CD4-positive, alpha-beta T cell (primary cell): ENCODE measurements at regions not wholly inside any gene's neighbourhood (a gene's known extent, or its start where the extent isn't known, plus 50 kb on each side); places are given as distances from the start of the nearest gene placed in this dataset.

ENCODE experiments used
- ATAC-seq: fragments of 200-7000 bp; cut with Tn5 transposase; one replicate; pipeline ENCODE4 v1.10.0; 2022; ENCODE audit warnings: mild to moderate bottlenecking; ENCODE audit not compliant: poor library complexity
- CTCF ChIA-PET: fragments of 350-600 bp; sonication (Branson Sonifier 250); formaldehyde crosslinking; loops from one replicate; lab custom pipeline; 2021; ENCODE audit warnings: antibody characterized with exemption, inconsistent platforms; lab: Charles Lee
- POLR2A ChIA-PET: fragments of 350-600 bp; sonication (Branson Sonifier 250); formaldehyde crosslinking; loops from one replicate; lab custom pipeline; 2021; ENCODE audit warnings: antibody characterized with exemption, inconsistent platforms; lab: Charles Lee
- DNase-seq, 14 experiments: peaks; one replicate each; pipeline ENCODE4 v3.0.0-alpha.2; 2013 to 2020; ENCODE audit warnings: mixed read lengths in 2 of 14
- H3K27ac ChIP-seq, 2 donors: one replicate each; pipeline versions ENCODE4 v1.5.1 to v1.7.0; 2013; ENCODE audit warnings: low read length in 2 of 2, low read depth in 1 of 2, mild to moderate bottlenecking in 1 of 2
- H3K27me3 ChIP-seq, 2 experiments: 1 replicate in 1 of 2; 2 replicates in 1 of 2; pipeline versions ENCODE4 v1.6.1 to v1.7.0; 2013; ENCODE audit warnings: low read length in 2 of 2, control low read depth in 1 of 2, mild to moderate bottlenecking in 1 of 2, moderate library complexity in 1 of 2; ENCODE audit not compliant: insufficient read depth in 2 of 2, control insufficient read depth in 1 of 2
- H3K36me3 ChIP-seq: one replicate; pipeline ENCODE4 v1.6.1; 2013; ENCODE audit warnings: low read length, control low read depth; ENCODE audit not compliant: insufficient read depth
- H3K4me1 ChIP-seq: one replicate; pipeline ENCODE4 v1.6.1; 2013; ENCODE audit warnings: low read length, control low read depth; ENCODE audit not compliant: insufficient read depth
- H3K4me3 ChIP-seq: one replicate; pipeline ENCODE4 v1.5.1; 2013; ENCODE audit warnings: mild to moderate bottlenecking, low read length, moderate library complexity
- H3K9me3 ChIP-seq, 2 experiments: 1 replicate in 1 of 2; 2 replicates in 1 of 2; pipeline versions ENCODE4 v1.6.1 to v1.7.0; 2013; ENCODE audit warnings: low read length in 2 of 2, mild to moderate bottlenecking in 2 of 2, control low read depth in 1 of 2, moderate library complexity in 1 of 2; ENCODE audit not compliant: control insufficient read depth in 1 of 2, insufficient read depth in 1 of 2
- H3K27ac Mint-ChIP-seq: one replicate; pipeline ENCODE4 v1.8.0; 2020; ENCODE audit warnings: mixed read lengths
- H3K27me3 Mint-ChIP-seq: one replicate; pipeline ENCODE4 v1.8.0; 2021; ENCODE audit warnings: mixed read lengths
- H3K36me3 Mint-ChIP-seq: one replicate; pipeline ENCODE4 v1.8.0; 2021; ENCODE audit warnings: low read depth, mixed read lengths
- H3K4me1 Mint-ChIP-seq: one replicate; pipeline ENCODE4 v1.8.0; 2021; ENCODE audit warnings: low read depth, mixed read lengths
- H3K4me3 Mint-ChIP-seq: one replicate; pipeline ENCODE4 v1.8.0; 2020; ENCODE audit warnings: mild to moderate bottlenecking, mixed read lengths
- H3K9me3 Mint-ChIP-seq: one replicate; pipeline ENCODE4 v1.8.0; 2020; ENCODE audit warnings: mixed read lengths
- CTCF ChIP-seq: fragments of 200-600 bp; IDR thresholded peaks from one replicate; pipeline ENCODE4 v1.8.0; 2022; ENCODE audit warnings: antibody characterized with exemption, mild to moderate bottlenecking
- intact Hi-C, 2 experiments: fragments of 100-400 bp; cut with DNase I in 1 of 2; cut with micrococcal nuclease in 1 of 2; formaldehyde crosslinking; loops; one replicate each; pipeline versions ENCODE4 v1.15.1 to v1.9.0; 2023 to 2025; cut with DNase I, micrococcal nuclease

GRCh38 chr13:68506888-68507551 lies 1276.9 kb upstream of the PCDH9 start:
- no peak for ATAC-seq
- no peaks in the 10 kb centered on the region for H3K36me3 ChIP-seq
- Mint-ChIP-seq H3K4me3 (no peak overlapping the region), H3K36me3 (no peaks in the 10 kb centered on the region), H3K27me3 (no peaks in the 10 kb centered on the region), H3K9me3 (peaks cover 12% of the 10 kb centered on the region), H3K4me1 (no peaks in the 10 kb centered on the region), H3K27ac (no peak overlapping the region)
- H3K27me3 ChIP-seq: no peaks in the 10 kb centered on the region
- H3K9me3 ChIP-seq: peaks cover 0 to 5% of the 10 kb centered on the region in 2 experiments
- H3K4me1 ChIP-seq: no peaks in the 10 kb centered on the region
- intact Hi-C loops: no loop called here
- DNase-seq: no peak
- ChIA-PET CTCF (no interaction called here), POLR2A (no interaction called here)
- H3K4me3 ChIP-seq: no peak overlapping the region
- H3K27ac ChIP-seq: no peak overlapping the region
- TF ChIP-seq CTCF: no peak

GRCh38 chr13:68490594-68490993 lies 1260.5 kb upstream of the PCDH9 start:
- no peak overlapping the region for H3K27ac ChIP-seq
- CTCF ChIA-PET: no interaction called here
- peaks cover 14% of the 10 kb centered on the region for H3K9me3 Mint-ChIP-seq

GRCh38 chr13:68481130-68481529 lies 1251.0 kb upstream of the PCDH9 start:
- Histone ChIP-seq H3K27ac (no peak overlapping the region), H3K36me3 (no peaks in the 10 kb centered on the region), H3K9me3 (peaks cover 0 to 4% of the 10 kb centered on the region in 2 experiments), H3K4me1 (no peaks in the 10 kb centered on the region), H3K27me3 (no peaks in the 10 kb centered on the region), H3K4me3 (no peak overlapping the region)
- CTCF ChIA-PET: no interaction called here
- POLR2A ChIA-PET: no interaction called here
- Mint-ChIP-seq H3K27me3 (no peaks in the 10 kb centered on the region), H3K36me3 (no peaks in the 10 kb centered on the region), H3K9me3 (peaks cover 13% of the 10 kb centered on the region), H3K4me1 (no peaks in the 10 kb centered on the region), H3K27ac (no peak overlapping the region), H3K4me3 (no peak overlapping the region)
- intact Hi-C loops: no loop called here
- TF ChIP-seq CTCF: no peak
- no peak for ATAC-seq
- DNase-seq: no peak

More at GRCh38 chr13:68490594-68490993, 1260.5 kb upstream of the PCDH9 start:
- no peak for ATAC-seq
- Mint-ChIP-seq H3K4me3 (no peak overlapping the region), H3K27ac (no peak overlapping the region), H3K4me1 (no peaks in the 10 kb centered on the region), H3K27me3 (no peaks in the 10 kb centered on the region), H3K36me3 (no peaks in the 10 kb centered on the region)
- H3K27me3 ChIP-seq: no peaks in the 10 kb centered on the region
- TF ChIP-seq CTCF: no peak
- intact Hi-C loops: no loop called here
- H3K4me1 ChIP-seq: no peaks in the 10 kb centered on the region
- no peaks in the 10 kb centered on the region for H3K36me3 ChIP-seq
- DNase-seq: no peak
- H3K9me3 ChIP-seq: peaks cover 5 to 8% of the 10 kb centered on the region in 2 experiments
- POLR2A ChIA-PET: no interaction called here
- no peak overlapping the region for H3K4me3 ChIP-seq
